PC-9 (cell line): ENCODE measurements at regions not wholly inside any gene's neighbourhood (a gene's known extent, or its start where the extent isn't known, plus 50 kb on each side); places are given as distances from the start of the nearest gene placed in this dataset.

Source experiments
- BruUV-seq: library from RNA; stranded (reverse); fragments of 400-500 nt; replicated peaks from 2 replicates; lab custom pipeline; 2021; lab: Mats Ljungman, UMichigan
- CTCF ChIA-PET: fragments of 300-600 bp; sonication (Branson Sonifier 250); formaldehyde crosslinking; loops from one replicate; lab custom pipeline; 2022; ENCODE audit warnings: antibody characterized with exemption; lab: Charles Lee
- POLR2A ChIA-PET: fragments of 300-600 bp; sonication (Branson Sonifier 250); formaldehyde crosslinking; loops from one replicate; lab custom pipeline; 2022; ENCODE audit warnings: antibody characterized with exemption; ENCODE audit not compliant: unreplicated experiment; lab: Charles Lee
- DNase-seq, 2 experiments: peaks; one replicate each; pipeline versions ENCODE4 v3.0.0 to v3.0.0-alpha.2; 2015 to 2022; ENCODE audit warnings: mixed read lengths in 1 of 2
- H2AFZ ChIP-seq: fragments of 200-600 bp; sonication (generic); 2 replicates; pipeline ENCODE4 v1.8.1; 2017; ENCODE audit warnings: antibody characterized with exemption
- H3F3A ChIP-seq: fragments of 200-600 bp; sonication (generic); 2 replicates; pipeline ENCODE4 v1.8.1; 2017; ENCODE audit warnings: antibody characterized with exemption, mild to moderate bottlenecking, low read depth; ENCODE audit not compliant: insufficient read depth
- H3K27ac ChIP-seq: fragments of 200-600 bp; sonication (generic); 2 replicates; pipeline ENCODE4 v1.6.1; 2016; ENCODE audit warnings: mixed run types
- H3K27me3 ChIP-seq: fragments of 200-600 bp; sonication (generic); 2 replicates; pipeline ENCODE4 v1.6.1; 2016; ENCODE audit warnings: low read depth, mixed run types; ENCODE audit not compliant: insufficient read depth
- H3K36me3 ChIP-seq: fragments of 200-600 bp; sonication (generic); 2 replicates; pipeline ENCODE4 v1.6.1; 2016; ENCODE audit warnings: low read depth, mixed run types
- H3K4me1 ChIP-seq: fragments of 200-600 bp; sonication (generic); replicated peaks from 2 replicates; pipeline ENCODE4 v1.6.1; 2016; ENCODE audit warnings: mixed run types; ENCODE audit not compliant: insufficient read depth
- H3K4me2 ChIP-seq: fragments of 200-600 bp; sonication (generic); 2 replicates; pipeline ENCODE4 v1.6.1; 2017; ENCODE audit warnings: mixed run types
- H3K4me3 ChIP-seq: fragments of 200-600 bp; sonication (generic); 2 replicates; pipeline ENCODE4 v1.6.1; 2016; ENCODE audit warnings: mixed run types
- H3K79me2 ChIP-seq: fragments of 200-600 bp; sonication (generic); 2 replicates; pipeline ENCODE4 v1.6.1; 2017; ENCODE audit warnings: low read depth, mixed run types
- H3K9me2 ChIP-seq: fragments of 200-600 bp; sonication (generic); 2 replicates; pipeline ENCODE4 v1.8.1; 2017; ENCODE audit warnings: mild to moderate bottlenecking; ENCODE audit not compliant: insufficient read depth
- H3K9me3 ChIP-seq: fragments of 200-600 bp; sonication (generic); 2 replicates; pipeline ENCODE4 v1.8.1; 2016; ENCODE audit warnings: low read depth; ENCODE audit not compliant: insufficient read depth
- H4K20me1 ChIP-seq: fragments of 200-600 bp; sonication (generic); 2 replicates; pipeline ENCODE4 v1.8.1; 2017; ENCODE audit not compliant: insufficient read depth
- EZH2 ChIP-seq: fragments of 200-600 bp; sonication (generic); IDR thresholded peaks from 2 replicates; pipeline ENCODE4 v1.8.0; 2017; ENCODE audit warnings: antibody characterized with exemption, low read depth
- intact Hi-C: fragments of 100-400 bp; cut with micrococcal nuclease; formaldehyde crosslinking; loops from one replicate; pipeline ENCODE4 v1.10.0; 2022; ENCODE audit not compliant: unreplicated experiment
- TF ChIP-seq, protein P1 (sequence below): fragments of 200-600 bp; sonication (generic); conservative IDR thresholded peaks from 2 replicates; pipeline ENCODE4 v1.6.1; 2017; ENCODE audit warnings: mixed run types, antibody characterized with exemption, mild to moderate bottlenecking, moderate library complexity

DNA sequence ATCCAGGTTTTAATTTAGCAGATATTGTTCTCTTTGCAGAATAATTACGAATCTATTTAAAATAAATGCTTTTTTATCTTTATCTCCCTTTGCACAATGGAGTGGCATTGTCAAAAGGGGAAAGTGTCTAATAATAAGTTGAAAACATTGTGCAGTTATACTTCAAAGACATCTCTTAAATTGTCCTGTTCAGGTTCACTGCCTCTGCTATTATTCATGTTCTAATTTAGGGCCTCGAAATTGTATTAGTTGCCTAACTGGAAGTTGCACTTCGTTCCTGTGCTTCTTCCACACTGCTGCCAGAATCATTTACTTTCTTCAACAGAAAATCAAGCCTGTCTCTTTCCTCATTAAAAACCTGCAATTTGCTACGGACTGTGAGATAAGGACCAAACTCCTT, 150.5 kb upstream of the SPRY1 start:
- ChIA-PET POLR2A (no interaction called here), CTCF (no interaction called here)
- no peak for TF ChIP-seq EZH2
- TF ChIP-seq, protein P1, sequence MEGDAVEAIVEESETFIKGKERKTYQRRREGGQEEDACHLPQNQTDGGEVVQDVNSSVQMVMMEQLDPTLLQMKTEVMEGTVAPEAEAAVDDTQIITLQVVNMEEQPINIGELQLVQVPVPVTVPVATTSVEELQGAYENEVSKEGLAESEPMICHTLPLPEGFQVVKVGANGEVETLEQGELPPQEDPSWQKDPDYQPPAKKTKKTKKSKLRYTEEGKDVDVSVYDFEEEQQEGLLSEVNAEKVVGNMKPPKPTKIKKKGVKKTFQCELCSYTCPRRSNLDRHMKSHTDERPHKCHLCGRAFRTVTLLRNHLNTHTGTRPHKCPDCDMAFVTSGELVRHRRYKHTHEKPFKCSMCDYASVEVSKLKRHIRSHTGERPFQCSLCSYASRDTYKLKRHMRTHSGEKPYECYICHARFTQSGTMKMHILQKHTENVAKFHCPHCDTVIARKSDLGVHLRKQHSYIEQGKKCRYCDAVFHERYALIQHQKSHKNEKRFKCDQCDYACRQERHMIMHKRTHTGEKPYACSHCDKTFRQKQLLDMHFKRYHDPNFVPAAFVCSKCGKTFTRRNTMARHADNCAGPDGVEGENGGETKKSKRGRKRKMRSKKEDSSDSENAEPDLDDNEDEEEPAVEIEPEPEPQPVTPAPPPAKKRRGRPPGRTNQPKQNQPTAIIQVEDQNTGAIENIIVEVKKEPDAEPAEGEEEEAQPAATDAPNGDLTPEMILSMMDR: no peak
- Histone ChIP-seq H4K20me1 (no peaks in the 10 kb centered on the region), H3K36me3 (no peaks in the 10 kb centered on the region), H3K9me2 (no peaks in the 10 kb centered on the region), H2AFZ (no peak overlapping the region), H3K27me3 (no peaks in the 10 kb centered on the region), H3K79me2 (no peaks in the 10 kb centered on the region), H3F3A (no peaks in the 10 kb centered on the region), H3K9me3 (no peaks in the 10 kb centered on the region; the same call in 1 of the 2 replicates), H3K4me2 (no peak overlapping the region), H3K27ac (no peak overlapping the region), H3K4me3 (no peak overlapping the region), H3K4me1 (no peaks in the 10 kb centered on the region)
- DNase-seq: no peak
- BruUV-seq: no TSS peak
- intact Hi-C loops: no loop called here

DNA sequence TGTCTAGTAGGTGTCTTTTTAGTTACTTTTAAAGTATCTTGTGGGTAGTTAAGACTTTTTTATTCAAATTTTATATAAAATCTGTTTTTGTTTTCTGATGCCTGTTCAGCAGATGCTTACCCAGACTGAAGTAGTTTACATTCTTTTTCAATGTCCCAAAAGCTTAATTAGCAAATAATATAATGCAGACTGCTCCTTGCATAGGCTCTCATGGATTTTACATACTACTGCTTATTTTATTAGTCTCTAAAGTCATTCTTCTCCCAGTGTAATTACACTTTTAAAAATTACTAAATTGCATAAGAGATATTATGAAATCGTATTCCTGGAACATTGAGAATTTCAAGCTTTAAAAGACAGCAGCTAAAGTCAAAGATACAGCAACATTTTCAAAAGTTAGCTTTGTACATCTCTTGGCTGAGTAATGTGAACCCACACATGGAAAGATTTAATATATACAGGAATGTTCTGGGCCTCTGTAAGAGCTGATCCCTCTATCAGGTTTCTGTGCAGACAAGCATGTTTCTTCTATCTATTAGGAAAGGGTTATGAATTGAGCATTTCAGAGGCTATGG, 148.4 kb upstream of the SPRY1 start:
- no peak overlapping the region for H3K4me2 ChIP-seq
- H3K36me3 ChIP-seq: no peaks in the 10 kb centered on the region
- H3K27me3 ChIP-seq: no peaks in the 10 kb centered on the region
- H4K20me1 ChIP-seq: no peaks in the 10 kb centered on the region
- no peak overlapping the region for H3K4me3 ChIP-seq
- H3K27ac ChIP-seq: no peak overlapping the region
- no peak for DNase-seq
- no peaks in the 10 kb centered on the region for H3K9me2 ChIP-seq
- no peaks in the 10 kb centered on the region for H3K79me2 ChIP-seq
- H3F3A ChIP-seq: no peaks in the 10 kb centered on the region
- POLR2A ChIA-PET: no interaction called here
- intact Hi-C loops: no loop called here
- no TSS peak for BruUV-seq
- no peaks in the 10 kb centered on the region for H3K4me1 ChIP-seq
- H3K9me3 ChIP-seq: no peaks in the 10 kb centered on the region
- TF ChIP-seq EZH2: no peak
- TF ChIP-seq, protein P1: no peak
- H2AFZ ChIP-seq: no peak overlapping the region
- CTCF ChIA-PET: no interaction called here

- no peak overlapping the region for H3K4me2 ChIP-seq
- DNase-seq: no peak
- H4K20me1 ChIP-seq: no peaks in the 10 kb centered on the region
- ChIA-PET POLR2A (no interaction called here), CTCF (no interaction called here)
- H3K9me3 ChIP-seq: no peaks in the 10 kb centered on the region
- no peak overlapping the region for H3K4me3 ChIP-seq
- BruUV-seq: no TSS peak
- no peak overlapping the region for H3K27ac ChIP-seq
- intact Hi-C loops: no loop called here
- no peaks in the 10 kb centered on the region for H3K4me1 ChIP-seq
- no peaks in the 10 kb centered on the region for H3K9me2 ChIP-seq
- H3K79me2 ChIP-seq: no peaks in the 10 kb centered on the region
- TF ChIP-seq, protein P1: no peak
- TF ChIP-seq EZH2: no peak
- H3K27me3 ChIP-seq: no peaks in the 10 kb centered on the region
- H3K36me3 ChIP-seq: no peaks in the 10 kb centered on the region
- no peaks in the 10 kb centered on the region for H3F3A ChIP-seq
- H2AFZ ChIP-seq: no peak overlapping the region
These were observed 146.8 kb upstream of the SPRY1 start for GRCh38 chr4:123249821-123250220.
